OCI-LY1 (cell line): ENCODE measurements at regions not wholly inside any gene's neighbourhood (a gene's known extent, or its start where the extent isn't known, plus 50 kb on each side); places are given as distances from the start of the nearest gene placed in this dataset.

ENCODE experiments used
- H2AFZ ChIP-seq: fragments of 200-600 bp; sonication (generic), shearing (Covaris generic); 2 replicates; pipeline ENCODE4 v1.6.0; 2014; ENCODE audit warnings: antibody characterized with exemption, mild to moderate bottlenecking, low read length
- H3F3A ChIP-seq: fragments of 200-600 bp; sonication (generic), shearing (Covaris generic); 2 replicates; pipeline ENCODE4 v1.6.0; 2014; ENCODE audit warnings: mild to moderate bottlenecking, antibody characterized with exemption, low read length, moderate library complexity; ENCODE audit not compliant: insufficient read depth
- H3K27ac ChIP-seq: fragments of 200-600 bp; sonication (generic); 2 replicates; pipeline ENCODE4 v1.5.1; 2014; ENCODE audit warnings: low read length, mixed run types, mild to moderate bottlenecking, low read depth; ENCODE audit not compliant: poor library complexity, severe bottlenecking
- H3K27me3 ChIP-seq: fragments of 200-600 bp; sonication (generic); 2 replicates; pipeline ENCODE4 v1.6.0; 2014; ENCODE audit warnings: antibody characterized with exemption, mild to moderate bottlenecking, low read length, moderate library complexity; ENCODE audit not compliant: insufficient read depth
- H3K36me3 ChIP-seq: fragments of 200-600 bp; sonication (generic); 2 replicates; pipeline ENCODE4 v1.6.1; 2014; ENCODE audit warnings: mild to moderate bottlenecking, antibody characterized with exemption, low read length, moderate library complexity, mixed read lengths; ENCODE audit not compliant: insufficient read depth
- H3K4me1 ChIP-seq: fragments of 200-600 bp; sonication (generic); 2 replicates; pipeline ENCODE4 v1.5.1; 2014; ENCODE audit warnings: mild to moderate bottlenecking, low read length, moderate library complexity; ENCODE audit not compliant: insufficient read depth, severe bottlenecking
- H3K4me2 ChIP-seq: fragments of 200-600 bp; sonication (generic), shearing (Covaris generic); 2 replicates; pipeline ENCODE4 v1.6.1; 2014; ENCODE audit warnings: low read length
- H3K4me3 ChIP-seq: fragments of 200-600 bp; sonication (generic); 2 replicates; pipeline ENCODE4 v1.5.1; 2014; ENCODE audit warnings: low read length, low read depth, mild to moderate bottlenecking, mixed read lengths; ENCODE audit not compliant: poor library complexity, severe bottlenecking
- H3K79me2 ChIP-seq: fragments of 200-600 bp; shearing (Covaris generic); 2 replicates; pipeline ENCODE4 v1.6.1; 2016; ENCODE audit warnings: mixed run types, low read length, mixed read lengths; ENCODE audit not compliant: insufficient read depth
- H3K9ac ChIP-seq: fragments of 200-600 bp; sonication (generic), shearing (Covaris generic); 2 replicates; pipeline ENCODE4 v1.6.1; 2014; ENCODE audit warnings: mild to moderate bottlenecking, low read length, mixed read lengths
- H3K9me2 ChIP-seq: fragments of 200-600 bp; sonication (generic), shearing (Covaris generic); 2 replicates; pipeline ENCODE4 v1.6.1; 2014; ENCODE audit warnings: low read depth, mild to moderate bottlenecking, low read length, mixed read lengths
- H3K9me3 ChIP-seq: fragments of 200-600 bp; shearing (Covaris generic); 2 replicates; pipeline ENCODE4 v1.6.1; 2014; ENCODE audit warnings: low read length, mixed read lengths
- H4K20me1 ChIP-seq: fragments of 200-600 bp; sonication (generic), shearing (Covaris generic); 2 replicates; pipeline ENCODE4 v1.6.0; 2016; ENCODE audit warnings: mild to moderate bottlenecking, low read length; ENCODE audit not compliant: insufficient read depth
- CTCF ChIP-seq: fragments of 200-600 bp; sonication (generic), shearing (Covaris generic); IDR thresholded peaks from 2 replicates; pipeline ENCODE4 v1.5.1; 2017; ENCODE audit warnings: mild to moderate bottlenecking, antibody characterized with exemption, low read length, moderate library complexity, mixed read lengths
- EZH2 ChIP-seq: fragments of 200-600 bp; sonication (generic), shearing (Covaris generic); IDR thresholded peaks from 2 replicates; pipeline ENCODE4 v1.8.0; 2017; ENCODE audit warnings: borderline replicate concordance, mixed run types, mild to moderate bottlenecking, antibody characterized with exemption, low read length, moderate library complexity, mixed read lengths

- Histone ChIP-seq H3K4me1 (no peaks in the 10 kb centered on the region), H3K27me3 (no peaks in the 10 kb centered on the region), H3K4me2 (no peak overlapping the region), H4K20me1 (no peaks in the 10 kb centered on the region), H3K27ac (no peak overlapping the region), H3K4me3 (no peak overlapping the region), H3K79me2 (no peaks in the 10 kb centered on the region), H3K9me3 (no peaks in the 10 kb centered on the region), H3K9me2 (no peaks in the 10 kb centered on the region), H3K9ac (no peak overlapping the region), H2AFZ (no peak overlapping the region), H3K36me3 (no peaks in the 10 kb centered on the region), H3F3A (no peaks in the 10 kb centered on the region)
- no peak for TF ChIP-seq CTCF
- no peak for TF ChIP-seq EZH2
Measured at GRCh38 chr4:177124349-177125064, 185.2 kb upstream of the NEIL3 start.

- Histone ChIP-seq H3K9me2 (no peaks in the 10 kb centered on the region), H3K4me1 (no peaks in the 10 kb centered on the region), H3K36me3 (no peaks in the 10 kb centered on the region), H3K4me3 (no peak overlapping the region), H3K27ac (no peak overlapping the region), H4K20me1 (no peaks in the 10 kb centered on the region), H3K9ac (no peak overlapping the region), H3K4me2 (no peak overlapping the region), H3K9me3 (no peaks in the 10 kb centered on the region), H3K27me3 (no peaks in the 10 kb centered on the region), H3F3A (no peaks in the 10 kb centered on the region), H2AFZ (no peak overlapping the region), H3K79me2 (no peaks in the 10 kb centered on the region)
- TF ChIP-seq EZH2 (no peak), CTCF (no peak)
Measured at GRCh38 chr4:177125656-177126055, 184.0 kb upstream of the NEIL3 start.

- Histone ChIP-seq H4K20me1 (no peaks in the 10 kb centered on the region), H3K4me3 (no peak overlapping the region), H2AFZ (no peak overlapping the region), H3F3A (no peaks in the 10 kb centered on the region), H3K27me3 (no peaks in the 10 kb centered on the region), H3K4me2 (no peak overlapping the region), H3K9ac (no peak overlapping the region), H3K9me2 (no peaks in the 10 kb centered on the region), H3K4me1 (no peaks in the 10 kb centered on the region), H3K79me2 (no peaks in the 10 kb centered on the region), H3K27ac (no peak overlapping the region), H3K36me3 (no peaks in the 10 kb centered on the region), H3K9me3 (no peaks in the 10 kb centered on the region)
- no peak for TF ChIP-seq EZH2
- no peak for TF ChIP-seq CTCF
Measured at GRCh38 chr4:177127658-177128057, 182.0 kb upstream of the NEIL3 start.
